NCI-H146 treated with DMSO at 0.1 percent for 48 hours (cell line): ENCODE measurements at regions not wholly inside any gene's neighbourhood (a gene's known extent, or its start where the extent isn't known, plus 50 kb on each side); places are given as distances from the start of the nearest gene placed in this dataset.
"Not testable (repeated sequence)": the region's sequence is repeated elsewhere in the genome, so short reads cannot be mapped to it uniquely, and the experiment has no call there.

Source experiments
- DNase-seq: peaks from one replicate; lab custom pipeline; 2025; ENCODE audit not compliant: unreplicated experiment; lab: John Stamatoyannopoulos, UW

DNA sequence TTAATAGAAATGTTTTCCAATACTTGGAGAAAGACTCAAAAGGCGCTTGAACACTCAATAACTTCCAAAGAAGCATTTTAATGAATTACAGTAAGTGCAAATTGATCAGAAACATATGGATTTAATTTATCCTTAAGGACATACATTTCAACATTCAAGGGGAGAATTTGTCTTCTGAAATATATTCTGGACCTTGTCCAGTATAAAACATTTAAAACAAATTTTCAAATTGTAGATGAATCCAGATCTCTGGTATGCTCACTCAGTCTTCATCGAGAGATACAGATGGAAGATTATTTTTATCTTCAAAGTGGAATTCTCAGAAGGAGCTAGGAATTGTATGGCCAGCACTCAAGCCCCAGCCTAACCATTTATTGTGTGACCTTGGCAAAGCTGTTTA, 310.4 kb downstream of the ZNF674 start:
- no peak for DNase-seq

DNA sequence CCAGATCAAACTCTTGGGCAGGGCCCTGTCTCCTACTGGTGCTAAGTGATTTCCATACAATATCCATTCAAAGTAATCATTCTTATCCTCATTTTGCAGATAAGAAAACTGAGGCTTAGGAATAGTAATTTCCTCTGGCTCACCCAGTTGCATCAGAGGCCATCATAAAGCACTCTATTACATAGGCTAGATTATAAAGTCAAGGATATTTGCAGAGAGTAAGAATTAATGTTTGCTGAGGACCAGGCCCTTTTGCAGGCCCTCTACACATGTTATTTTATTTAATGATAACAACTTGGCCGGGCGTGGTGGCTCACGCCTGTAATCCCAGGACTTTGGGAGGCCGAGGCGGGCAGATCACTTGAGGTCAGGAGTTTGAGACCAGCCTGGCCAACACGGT, 316.8 kb downstream of the ZNF674 start:
- no peak for DNase-seq

DNA sequence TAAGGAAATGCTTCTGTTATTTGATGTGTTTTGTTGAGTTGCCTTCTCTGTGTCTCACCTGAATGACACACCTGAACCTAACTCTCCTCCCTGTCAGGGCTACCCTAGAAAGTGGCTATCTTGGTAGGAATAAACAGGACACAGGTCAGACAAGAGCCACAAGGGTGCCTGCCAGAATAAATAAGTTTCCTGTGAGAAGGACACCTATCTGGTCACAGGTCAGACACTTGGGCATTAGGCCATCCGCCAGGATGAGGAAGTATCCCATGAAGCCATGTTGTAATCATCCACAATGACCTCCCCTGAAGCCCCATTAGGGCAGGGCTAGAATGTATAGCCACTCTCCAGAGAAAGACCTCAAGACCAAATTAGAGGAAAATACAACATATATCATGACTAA, 318.8 kb downstream of the ZNF674 start:
- DNase-seq: no peak

DNA sequence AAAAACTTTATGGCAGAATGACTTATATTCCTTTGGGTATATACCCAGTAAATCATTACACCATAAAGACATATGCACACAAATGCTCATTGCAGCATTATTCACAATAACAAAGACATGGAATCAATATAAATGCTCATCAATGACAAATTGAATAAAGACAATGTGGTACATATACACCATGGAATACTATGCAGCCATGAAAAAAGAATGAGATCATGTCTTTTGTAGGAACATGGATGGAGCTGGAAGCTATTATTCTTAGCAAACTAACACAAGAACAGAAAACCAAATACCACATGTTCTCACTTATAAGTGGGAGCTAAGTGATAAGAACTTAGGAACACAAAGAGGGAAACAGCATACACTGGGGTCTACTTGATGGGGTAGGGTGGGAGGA, 321.7 kb downstream of the ZNF674 start:
- not testable (repeated sequence) for DNase-seq

DNA sequence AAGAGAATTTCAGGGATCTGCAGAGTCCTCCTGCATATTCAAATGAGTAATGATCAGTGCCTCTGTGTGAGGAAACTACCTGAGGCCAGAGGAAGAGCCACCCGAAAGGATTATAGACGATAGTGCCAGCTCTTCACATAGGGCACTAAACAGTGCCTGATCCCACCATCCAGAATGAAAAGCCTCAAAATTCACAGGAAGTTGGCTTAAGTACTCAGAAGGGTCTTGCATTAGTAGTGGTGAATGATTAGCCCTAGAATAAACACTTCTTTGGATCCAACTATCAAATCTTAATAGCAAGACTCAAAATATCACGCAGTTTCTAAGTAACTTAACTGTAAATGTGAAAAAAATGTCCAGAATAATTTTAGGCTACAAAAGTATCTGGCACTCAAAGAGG, 324.4 kb downstream of the ZNF674 start:
- DNase-seq: no peak

DNA sequence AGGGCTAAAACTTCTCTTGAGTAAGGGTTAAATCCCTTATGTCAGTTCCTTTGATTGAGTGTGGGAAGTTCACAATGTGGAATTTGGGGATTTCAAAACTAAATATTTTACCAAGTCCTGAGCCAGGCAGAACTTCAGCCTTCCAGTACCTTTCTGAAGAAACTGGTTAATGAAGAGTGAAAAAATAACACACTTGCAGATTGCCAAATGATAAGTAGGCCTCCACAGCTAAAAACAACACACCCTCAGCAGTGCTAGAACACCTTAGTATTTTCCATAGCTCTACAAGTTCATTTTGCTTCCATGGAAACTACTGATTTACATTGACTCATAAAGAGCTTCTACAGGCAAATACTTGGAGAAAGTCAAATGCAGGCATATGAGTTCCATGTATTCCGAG, 326.8 kb downstream of the ZNF674 start:
- no peak for DNase-seq

DNA sequence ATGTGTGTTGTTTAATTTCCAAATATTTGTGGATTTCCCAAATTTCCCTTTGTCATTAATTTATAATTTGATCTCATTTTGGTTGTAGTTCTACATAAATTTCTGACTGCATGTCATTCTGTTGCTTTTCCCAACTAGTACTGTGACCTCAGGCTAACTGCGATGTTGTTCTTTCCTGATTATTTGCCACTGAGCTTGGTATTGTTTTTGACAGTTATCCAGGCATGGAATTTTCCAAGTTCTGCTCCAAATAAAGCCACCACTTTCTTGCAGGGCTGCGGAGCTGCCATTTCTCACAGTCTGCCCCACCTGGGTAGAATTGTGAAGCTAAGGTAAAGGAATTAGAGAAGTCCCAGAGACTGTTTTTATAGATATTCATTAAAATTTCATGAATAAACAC, 328.8 kb downstream of the ZNF674 start:
- no peak for DNase-seq

DNA sequence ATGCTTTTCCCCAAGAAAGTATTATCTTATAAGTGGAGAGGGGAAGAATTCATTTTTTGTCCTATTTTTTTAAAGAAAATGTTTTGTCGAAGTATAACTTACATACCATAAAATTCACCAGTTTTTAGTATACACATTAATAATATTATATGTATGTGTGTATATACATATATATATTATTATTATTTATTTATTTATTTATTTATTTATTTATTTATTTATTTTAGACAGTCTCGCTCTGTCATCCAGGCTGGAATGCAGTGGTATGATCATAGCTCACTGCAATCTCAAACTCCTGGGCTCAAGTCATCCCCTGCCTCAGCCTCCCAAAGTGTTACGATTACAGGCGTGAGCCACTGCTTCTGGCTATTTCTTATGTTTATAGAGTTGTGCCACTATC, 334.1 kb downstream of the ZNF674 start:
- DNase-seq: no peak

DNA sequence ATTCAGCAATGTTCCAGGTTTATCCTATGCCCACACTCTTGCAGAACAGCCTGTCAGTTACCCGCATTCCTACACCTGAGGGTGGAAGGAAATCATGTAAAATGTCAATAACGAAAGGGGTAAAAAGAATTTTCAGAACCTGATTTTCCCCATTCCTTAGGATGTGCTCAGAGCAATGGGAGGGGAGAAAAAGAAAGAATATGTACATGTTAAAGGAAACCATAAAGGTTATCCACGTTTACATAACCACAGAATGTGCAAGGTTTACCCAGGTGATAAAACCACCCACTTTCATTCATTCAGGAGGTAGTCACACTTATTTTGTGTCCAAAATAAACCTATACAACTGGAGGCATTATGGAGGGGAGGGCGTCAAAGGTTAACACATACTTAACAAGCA, 335.5 kb downstream of the ZNF674 start:
- DNase-seq: no peak

DNA sequence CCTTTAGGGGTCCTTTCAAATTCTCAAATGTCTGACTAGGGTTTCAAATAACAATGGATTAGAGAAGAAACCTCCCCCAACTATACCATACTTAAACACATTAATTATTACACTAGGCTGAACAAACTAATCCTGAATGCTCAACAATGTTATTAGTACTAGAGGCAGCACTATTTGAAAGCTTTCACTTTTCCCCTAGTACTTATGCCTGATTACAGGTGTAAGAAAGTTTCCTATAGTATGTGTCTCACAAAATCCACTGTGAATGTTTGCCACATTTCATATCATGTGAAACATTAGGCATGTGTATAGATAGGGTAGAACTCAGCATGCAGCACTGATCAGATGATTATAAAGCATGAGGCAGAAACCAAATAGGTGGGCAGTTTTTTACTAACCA, 336.2 kb downstream of the ZNF674 start:
- DNase-seq: no peak

DNA sequence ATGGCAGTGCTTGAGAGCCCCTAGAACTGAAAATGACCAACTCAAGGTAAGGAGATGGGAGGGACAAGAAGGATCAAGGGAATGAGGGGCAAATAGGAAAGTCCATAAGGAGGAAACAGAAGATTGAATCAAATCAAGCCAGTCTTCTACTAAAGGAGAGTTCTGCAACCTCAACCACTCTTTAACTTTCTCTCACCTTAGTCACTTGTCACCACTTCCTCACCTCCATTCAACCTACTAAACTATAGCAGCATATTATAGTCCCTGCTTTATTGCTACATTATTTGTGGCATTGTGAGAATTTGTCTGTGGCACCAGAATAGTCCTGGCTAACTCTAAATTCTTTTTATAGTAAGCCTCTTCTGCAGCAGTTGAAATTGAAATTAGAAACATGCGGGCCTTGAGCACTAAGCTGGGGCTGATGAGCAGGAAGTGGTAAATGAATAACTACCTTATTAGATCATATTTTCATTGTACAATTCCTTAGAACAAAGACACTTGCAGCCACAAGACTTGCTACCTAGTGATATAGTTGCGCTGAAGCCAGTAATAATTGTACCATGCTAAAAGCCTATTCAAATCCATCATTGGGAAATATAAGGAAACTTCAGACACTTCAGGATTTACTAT, 336.9 kb downstream of the ZNF674 start:
- no peak for DNase-seq

DNA sequence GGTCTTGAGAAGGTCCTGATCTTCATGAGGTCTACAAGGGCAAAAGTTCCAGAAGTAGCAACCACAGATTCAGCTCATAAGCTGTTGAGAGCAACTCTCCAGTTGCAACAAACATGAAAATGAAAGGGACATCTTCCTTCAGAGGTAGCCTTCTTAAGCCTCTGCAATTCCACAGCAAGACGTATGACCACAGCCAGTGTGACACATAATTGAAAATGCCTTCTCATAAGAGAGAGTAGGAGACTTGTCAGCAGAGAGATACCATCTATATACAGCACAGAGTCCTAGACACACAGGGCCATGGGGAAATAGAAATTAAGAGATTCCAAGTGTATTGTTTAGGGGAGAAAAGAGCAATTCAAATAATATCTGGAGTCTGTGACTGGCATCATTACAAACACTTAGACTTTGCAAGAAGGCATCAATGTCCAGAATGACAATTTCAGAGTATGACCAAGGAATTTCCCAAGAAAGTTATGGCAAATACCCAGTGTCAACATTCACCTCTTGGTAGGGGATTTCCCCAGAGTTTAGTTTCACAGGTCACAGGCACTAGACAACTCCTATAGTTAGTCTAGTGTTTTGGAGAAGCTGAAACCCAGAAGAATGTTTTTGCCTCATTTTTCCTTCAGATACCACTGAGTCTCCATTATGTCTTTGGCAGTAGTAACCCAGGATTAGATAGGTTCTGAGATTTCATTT, 340.3 kb downstream of the ZNF674 start:
- DNase-seq: no peak

DNA sequence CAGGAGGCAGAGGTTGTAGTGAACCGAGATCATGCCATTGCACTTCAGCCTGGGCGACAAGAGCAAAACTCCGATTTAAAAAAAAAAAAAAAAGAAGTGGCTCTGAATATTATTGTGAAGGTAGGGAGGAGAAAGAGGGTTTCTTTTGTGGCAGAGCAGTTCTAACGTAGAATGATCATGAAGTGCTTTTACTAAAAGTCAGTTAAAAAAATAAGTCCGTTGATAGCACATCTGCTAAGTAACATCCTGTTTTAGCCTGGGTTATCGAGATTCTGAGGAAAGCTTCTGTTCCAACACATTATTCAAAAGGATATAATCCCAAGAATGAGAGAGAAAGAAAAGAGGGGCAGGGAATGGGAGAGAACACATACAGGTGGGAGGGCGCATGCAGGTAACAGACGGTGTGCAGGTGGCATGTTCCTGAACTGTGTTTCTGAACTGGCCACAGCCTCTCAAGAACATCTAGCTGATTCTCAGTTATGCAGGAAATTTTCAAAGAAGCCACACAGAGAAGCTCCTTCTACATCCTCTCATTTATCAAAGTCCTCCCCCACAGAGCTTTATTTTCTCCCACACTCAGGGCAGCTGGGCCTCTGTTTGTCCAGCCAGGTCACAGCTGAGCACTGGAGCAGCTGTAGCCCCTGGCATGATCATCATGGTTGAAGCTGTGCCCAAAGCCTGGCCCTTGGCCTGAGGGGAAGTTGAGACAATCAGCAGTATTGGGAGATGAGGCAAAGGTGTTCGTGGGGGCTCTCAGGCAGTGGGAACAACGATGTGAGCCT, 342.3 kb downstream of the ZNF674 start:
- DNase-seq: peak; percentile 33

DNA sequence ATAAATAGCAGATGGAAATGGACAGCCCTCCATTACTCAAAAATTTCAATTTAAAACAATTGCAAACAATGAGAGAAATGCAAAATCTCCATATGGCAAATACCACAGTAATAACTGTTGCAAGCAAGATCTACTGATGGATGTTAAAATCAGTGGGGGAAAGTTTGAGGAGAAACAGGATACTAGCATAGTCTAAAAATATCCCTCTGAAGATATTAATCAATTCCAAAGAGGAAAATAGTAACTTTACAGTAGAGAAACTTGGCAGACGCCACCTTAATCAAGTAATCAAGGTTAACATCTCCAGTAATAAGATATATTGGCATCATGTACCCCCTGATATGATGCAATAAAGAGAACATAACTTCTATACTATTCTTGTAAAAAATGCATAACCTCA, 344.8 kb downstream of the ZNF674 start:
- DNase-seq: no peak

DNA sequence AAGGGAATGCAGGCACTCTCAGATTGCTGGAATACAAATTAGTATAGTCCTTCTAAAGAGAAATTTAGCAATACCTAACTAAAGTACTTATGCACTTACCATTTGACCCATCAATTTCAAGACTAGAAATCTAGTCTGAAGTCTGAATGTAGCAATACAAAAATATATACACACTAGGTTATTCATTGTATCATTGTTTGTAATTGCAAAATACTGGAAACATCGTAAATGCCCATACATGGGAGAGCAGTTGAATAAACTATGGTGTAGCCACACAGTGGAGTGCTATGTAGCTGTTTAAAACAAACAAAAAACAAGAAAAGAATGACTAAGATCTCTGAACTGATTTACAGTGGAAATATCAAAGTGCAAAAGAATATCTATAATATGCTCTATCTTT, 346.4 kb downstream of the ZNF674 start:
- no peak for DNase-seq

DNA sequence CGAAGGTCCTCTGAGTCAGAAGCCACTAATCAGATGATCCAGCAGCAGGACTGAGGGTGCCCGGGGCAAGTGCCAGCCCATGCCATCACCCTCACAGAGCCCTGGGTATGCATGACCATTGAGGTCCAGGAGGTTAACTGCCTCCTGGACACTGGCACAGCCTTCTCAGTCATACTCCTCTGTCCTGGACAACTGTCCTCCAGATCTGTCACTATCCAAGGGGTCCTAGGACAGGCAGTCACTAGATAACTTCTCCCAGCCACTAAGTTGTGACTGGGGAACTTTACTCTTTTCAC, 358.5 kb downstream of the ZNF674 start:
- not testable (repeated sequence) for DNase-seq

DNA sequence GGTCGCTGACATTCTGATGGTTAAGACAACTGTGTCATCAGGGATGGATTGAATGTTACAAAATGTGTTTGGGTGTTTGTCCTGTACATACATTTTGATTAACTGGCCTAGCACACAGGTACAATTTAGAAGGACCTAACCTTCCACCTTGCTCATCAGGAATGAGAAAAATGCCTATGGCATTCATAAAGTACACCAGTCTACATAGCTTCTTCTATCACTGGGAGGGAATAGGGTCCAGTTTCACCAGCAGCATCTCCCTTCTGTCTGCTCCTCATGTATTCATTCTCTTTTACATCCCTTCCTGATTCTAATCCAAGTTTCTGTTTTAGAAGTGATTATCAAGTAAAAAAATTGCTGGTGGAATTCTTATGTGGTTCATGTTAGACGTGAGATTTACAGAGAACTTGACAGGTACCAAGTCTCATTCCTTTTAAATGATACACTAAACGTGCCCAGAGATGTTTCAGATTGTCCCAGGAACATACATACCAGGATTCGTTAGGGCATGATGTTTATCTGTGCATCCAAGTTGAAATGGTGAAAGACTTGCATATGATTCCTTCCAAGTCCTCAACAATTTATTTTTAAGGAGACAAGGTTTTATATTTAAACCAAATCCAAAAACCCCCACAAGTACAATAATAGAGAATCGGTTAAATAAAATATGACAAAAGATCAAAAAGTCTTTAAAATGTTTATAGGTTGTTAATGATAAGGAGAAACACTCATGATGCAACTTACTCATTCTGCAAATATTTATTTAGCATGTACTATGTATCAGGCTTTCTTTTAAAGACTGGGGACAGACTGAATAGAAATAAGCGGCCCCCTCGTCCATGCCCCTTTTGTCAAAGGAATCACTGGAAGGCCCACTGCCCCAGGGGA, 359.1 kb downstream of the ZNF674 start:
- no peak for DNase-seq

DNA sequence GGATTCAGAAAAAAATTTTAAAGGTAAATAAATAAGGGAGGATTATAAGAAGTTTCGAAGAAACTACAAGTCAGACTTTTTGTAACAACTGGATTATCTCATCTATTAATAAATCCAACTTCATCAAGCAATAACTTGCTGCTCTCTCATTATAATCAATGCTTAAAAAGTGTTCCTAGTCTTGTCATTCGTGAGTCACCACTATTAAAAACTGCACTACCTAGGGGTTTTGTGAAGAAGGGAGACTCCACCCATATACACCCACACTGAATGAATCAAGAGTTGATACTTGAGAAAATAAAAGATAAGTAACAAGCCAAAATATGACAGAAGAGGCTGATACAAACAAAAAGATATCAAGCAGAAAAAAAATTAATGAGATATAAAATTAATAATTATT, 360.5 kb downstream of the ZNF674 start:
- no peak for DNase-seq

DNA sequence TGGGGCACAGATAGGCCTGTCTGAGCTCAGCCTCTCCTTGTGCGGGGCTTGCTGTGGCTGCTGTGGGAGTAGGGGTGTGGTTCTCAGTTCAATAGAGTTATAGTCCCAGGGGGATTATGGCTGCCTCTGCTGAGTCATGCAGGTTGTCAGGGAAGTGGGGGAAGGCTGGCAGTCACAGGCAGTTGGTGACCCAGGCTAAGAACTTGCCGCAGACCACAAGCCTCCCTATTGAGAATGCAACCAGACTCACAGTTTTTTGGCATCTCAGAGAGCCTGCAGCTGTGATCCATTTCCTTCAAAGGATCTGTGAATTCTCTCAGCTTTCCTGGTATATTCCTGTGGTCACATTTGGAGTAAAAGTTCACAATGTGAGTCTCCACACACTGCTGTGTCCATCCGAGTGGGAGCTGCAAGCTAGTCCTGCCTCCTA, 364.9 kb downstream of the ZNF674 start:
- DNase-seq: no peak

DNA sequence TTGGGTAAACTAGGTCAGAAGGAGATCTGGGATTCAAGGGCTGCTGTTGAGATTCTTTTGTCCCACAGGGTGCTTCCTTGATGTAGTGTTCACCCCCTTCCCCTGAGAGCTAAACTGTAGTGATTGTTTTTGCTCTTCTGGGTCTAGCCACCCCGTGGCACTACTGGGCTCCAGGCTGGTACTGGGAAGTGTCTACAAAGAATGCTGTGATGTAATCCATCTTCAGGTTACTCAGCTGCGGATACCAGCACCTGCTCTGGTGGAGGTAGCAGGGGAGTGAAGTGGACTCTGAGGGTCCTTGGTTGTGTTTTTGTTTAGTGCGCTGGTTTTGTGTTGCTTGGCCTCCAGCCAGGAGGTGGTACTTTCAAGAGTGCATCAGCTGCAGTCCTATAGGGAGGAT, 365.5 kb downstream of the ZNF674 start:
- DNase-seq: no peak

DNA sequence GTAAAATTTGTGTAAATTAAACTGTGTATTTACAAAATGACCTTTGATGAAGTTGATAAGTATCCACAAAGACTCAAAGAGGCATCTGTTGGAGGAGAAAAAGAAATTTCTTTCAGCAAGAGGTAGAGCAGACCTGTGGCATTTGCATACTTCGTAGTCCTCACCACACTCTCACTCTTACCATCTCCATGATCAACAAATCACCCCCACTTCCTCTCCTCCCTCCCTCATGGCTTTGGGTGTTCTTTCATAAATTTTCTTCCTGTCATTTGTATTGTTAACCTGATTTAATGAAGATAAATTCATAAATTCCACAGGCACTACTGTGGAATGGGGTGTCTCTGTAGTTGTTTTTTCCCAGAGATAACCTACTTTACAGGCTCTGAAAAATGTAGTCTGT, 366.5 kb downstream of the ZNF674 start:
- no peak for DNase-seq

DNA sequence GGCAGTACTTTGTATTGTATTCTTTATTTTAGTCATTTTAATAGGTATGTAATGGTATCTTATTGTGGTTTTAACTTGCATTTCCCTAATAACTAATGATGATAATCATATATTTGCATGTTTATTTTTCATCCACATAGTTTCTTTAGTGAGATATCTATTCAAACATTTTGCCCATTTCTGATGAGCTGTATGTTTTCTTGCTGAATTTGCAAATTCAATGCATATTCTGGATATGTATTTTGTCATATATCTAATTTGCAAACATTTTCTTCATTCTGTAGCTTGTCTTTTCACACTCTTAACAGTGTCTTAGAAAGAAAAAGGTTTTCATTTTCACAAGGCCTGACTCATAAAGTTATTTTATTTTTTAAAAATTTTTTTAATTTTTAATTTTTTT, 372.1 kb downstream of the ZNF674 start:
- no peak for DNase-seq
